ENCODE measurements at regions not wholly inside any gene's neighbourhood (a gene's known extent, or its start where the extent isn't known, plus 50 kb on each side); places are given as distances from the start of the nearest gene placed in this dataset.

DNA sequence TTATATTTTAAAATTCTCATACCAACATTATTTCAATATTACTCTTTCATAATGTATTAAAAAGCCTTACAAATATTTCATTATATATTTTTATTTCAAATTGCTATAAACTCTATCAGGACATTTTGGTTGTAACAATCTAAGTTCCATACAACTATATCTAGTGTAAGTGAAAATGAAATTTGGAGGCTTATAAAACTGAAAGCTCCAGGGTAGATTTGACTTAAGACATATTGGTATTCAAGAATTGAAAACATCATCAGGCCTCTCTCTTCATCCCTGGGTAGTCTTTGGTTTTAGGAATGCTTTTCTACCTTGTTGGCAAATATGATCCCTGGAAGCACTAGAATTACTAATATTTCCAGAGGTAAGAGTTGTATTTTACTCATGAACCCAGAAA, 342.6 kb downstream of the DTHD1 start:
- TF ChIP-seq, protein P1, sequence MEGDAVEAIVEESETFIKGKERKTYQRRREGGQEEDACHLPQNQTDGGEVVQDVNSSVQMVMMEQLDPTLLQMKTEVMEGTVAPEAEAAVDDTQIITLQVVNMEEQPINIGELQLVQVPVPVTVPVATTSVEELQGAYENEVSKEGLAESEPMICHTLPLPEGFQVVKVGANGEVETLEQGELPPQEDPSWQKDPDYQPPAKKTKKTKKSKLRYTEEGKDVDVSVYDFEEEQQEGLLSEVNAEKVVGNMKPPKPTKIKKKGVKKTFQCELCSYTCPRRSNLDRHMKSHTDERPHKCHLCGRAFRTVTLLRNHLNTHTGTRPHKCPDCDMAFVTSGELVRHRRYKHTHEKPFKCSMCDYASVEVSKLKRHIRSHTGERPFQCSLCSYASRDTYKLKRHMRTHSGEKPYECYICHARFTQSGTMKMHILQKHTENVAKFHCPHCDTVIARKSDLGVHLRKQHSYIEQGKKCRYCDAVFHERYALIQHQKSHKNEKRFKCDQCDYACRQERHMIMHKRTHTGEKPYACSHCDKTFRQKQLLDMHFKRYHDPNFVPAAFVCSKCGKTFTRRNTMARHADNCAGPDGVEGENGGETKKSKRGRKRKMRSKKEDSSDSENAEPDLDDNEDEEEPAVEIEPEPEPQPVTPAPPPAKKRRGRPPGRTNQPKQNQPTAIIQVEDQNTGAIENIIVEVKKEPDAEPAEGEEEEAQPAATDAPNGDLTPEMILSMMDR (IDR thresholded peaks at IDR 0.05): no peak
- TF ChIP-seq POLR2AphosphoS5 (IDR thresholded peaks at IDR 0.05; ENCODE audit: insufficient read depth in 1 of 2, low read depth in 1 of 2): no peak
